ENCODE measurements at regions not wholly inside any gene's neighbourhood (a gene's known extent, or its start where the extent isn't known, plus 50 kb on each side); places are given as distances from the start of the nearest gene placed in this dataset.

GRCh38 chr3:104886220-104886995, 480.3 kb upstream of the ALCAM start:
- no peak overlapping the region for H2AFZ ChIP-seq (ENCODE audit: low read depth, low read length)

DNA sequence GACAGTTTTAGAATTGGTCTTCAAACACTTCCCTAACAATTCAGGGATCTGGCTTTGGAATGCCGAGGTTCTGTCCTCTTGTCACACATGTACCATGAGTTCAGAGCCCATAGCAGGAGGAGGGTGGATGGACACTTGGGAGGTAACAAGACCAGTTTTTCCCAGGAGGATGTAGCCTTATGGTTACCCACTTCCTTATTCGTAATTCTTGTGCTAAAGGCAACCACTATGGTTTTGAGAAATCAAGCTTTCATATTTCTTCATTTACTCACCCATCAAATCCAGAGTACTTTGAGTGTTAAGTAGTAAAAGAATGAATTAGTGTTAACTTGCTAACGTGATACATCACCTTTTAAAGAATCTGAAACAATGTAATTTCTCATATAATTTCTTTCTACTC, 479.6 kb upstream of the ALCAM start:
- Histone ChIP-seq H3K36me3 (ENCODE audit: insufficient read depth, low read length) (no peaks in the 10 kb centered on the region), H3K9ac (ENCODE audit: low read length) (no peak overlapping the region), H3K4me2 (ENCODE audit: low read length) (no peak overlapping the region), H3K27me3 (ENCODE audit: insufficient read depth, low read depth, low read length) (no peaks in the 10 kb centered on the region), H2AFZ (ENCODE audit: low read depth, low read length) (no peak overlapping the region), H3K9me3 (ENCODE audit: low read length) (no peaks in the 10 kb centered on the region), H3K9me2 (ENCODE audit: insufficient read depth, low read length) (no peaks in the 10 kb centered on the region), H4K20me1 (ENCODE audit: insufficient read depth) (no peaks in the 10 kb centered on the region), H3K27ac (ENCODE audit: low read length) (no peak overlapping the region), H3F3A (ENCODE audit: insufficient read depth, low read length, poor library complexity, severe bottlenecking) (no peaks in the 10 kb centered on the region), H3K79me2 (replicated peaks; ENCODE audit: insufficient read depth, low read length) (no peaks in the 10 kb centered on the region), H3K4me3 (ENCODE audit: low read length) (no peak overlapping the region)
- TF ChIP-seq, protein P1, sequence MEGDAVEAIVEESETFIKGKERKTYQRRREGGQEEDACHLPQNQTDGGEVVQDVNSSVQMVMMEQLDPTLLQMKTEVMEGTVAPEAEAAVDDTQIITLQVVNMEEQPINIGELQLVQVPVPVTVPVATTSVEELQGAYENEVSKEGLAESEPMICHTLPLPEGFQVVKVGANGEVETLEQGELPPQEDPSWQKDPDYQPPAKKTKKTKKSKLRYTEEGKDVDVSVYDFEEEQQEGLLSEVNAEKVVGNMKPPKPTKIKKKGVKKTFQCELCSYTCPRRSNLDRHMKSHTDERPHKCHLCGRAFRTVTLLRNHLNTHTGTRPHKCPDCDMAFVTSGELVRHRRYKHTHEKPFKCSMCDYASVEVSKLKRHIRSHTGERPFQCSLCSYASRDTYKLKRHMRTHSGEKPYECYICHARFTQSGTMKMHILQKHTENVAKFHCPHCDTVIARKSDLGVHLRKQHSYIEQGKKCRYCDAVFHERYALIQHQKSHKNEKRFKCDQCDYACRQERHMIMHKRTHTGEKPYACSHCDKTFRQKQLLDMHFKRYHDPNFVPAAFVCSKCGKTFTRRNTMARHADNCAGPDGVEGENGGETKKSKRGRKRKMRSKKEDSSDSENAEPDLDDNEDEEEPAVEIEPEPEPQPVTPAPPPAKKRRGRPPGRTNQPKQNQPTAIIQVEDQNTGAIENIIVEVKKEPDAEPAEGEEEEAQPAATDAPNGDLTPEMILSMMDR (IDR thresholded peaks at IDR 0.05; ENCODE audit: poor library complexity, severe bottlenecking): no peak
- TF ChIP-seq MXI1 (conservative IDR thresholded peaks at IDR 0.05; ENCODE audit: poor library complexity, severe bottlenecking) (no peak), SMC3 (conservative IDR thresholded peaks at IDR 0.05; ENCODE audit: poor library complexity) (no peak), TAF1 (IDR thresholded peaks at IDR 0.05; ENCODE audit: low read depth) (no peak), EP300 (conservative IDR thresholded peaks at IDR 0.05; ENCODE audit: poor library complexity, severe bottlenecking) (no peak), EZH2 (IDR thresholded peaks at IDR 0.05; ENCODE audit: borderline replicate concordance, insufficient read depth, low read length, poor library complexity, severe bottlenecking) (no peak), RAD21 (conservative IDR thresholded peaks at IDR 0.05) (no peak)
- TF ChIP-seq, protein P2, sequence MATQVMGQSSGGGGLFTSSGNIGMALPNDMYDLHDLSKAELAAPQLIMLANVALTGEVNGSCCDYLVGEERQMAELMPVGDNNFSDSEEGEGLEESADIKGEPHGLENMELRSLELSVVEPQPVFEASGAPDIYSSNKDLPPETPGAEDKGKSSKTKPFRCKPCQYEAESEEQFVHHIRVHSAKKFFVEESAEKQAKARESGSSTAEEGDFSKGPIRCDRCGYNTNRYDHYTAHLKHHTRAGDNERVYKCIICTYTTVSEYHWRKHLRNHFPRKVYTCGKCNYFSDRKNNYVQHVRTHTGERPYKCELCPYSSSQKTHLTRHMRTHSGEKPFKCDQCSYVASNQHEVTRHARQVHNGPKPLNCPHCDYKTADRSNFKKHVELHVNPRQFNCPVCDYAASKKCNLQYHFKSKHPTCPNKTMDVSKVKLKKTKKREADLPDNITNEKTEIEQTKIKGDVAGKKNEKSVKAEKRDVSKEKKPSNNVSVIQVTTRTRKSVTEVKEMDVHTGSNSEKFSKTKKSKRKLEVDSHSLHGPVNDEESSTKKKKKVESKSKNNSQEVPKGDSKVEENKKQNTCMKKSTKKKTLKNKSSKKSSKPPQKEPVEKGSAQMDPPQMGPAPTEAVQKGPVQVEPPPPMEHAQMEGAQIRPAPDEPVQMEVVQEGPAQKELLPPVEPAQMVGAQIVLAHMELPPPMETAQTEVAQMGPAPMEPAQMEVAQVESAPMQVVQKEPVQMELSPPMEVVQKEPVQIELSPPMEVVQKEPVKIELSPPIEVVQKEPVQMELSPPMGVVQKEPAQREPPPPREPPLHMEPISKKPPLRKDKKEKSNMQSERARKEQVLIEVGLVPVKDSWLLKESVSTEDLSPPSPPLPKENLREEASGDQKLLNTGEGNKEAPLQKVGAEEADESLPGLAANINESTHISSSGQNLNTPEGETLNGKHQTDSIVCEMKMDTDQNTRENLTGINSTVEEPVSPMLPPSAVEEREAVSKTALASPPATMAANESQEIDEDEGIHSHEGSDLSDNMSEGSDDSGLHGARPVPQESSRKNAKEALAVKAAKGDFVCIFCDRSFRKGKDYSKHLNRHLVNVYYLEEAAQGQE (IDR thresholded peaks at IDR 0.05; ENCODE audit: borderline replicate concordance): no peak

More at GRCh38 chr3:104886220-104886995, 480.3 kb upstream of the ALCAM start:
- Histone ChIP-seq H3K27me3 (ENCODE audit: insufficient read depth, low read depth, low read length) (no peaks in the 10 kb centered on the region), H3K27ac (ENCODE audit: low read length) (no peak overlapping the region), H3K36me3 (ENCODE audit: insufficient read depth, low read length) (no peaks in the 10 kb centered on the region), H3K9me3 (ENCODE audit: low read length) (no peaks in the 10 kb centered on the region), H3K9me2 (ENCODE audit: insufficient read depth, low read length) (no peaks in the 10 kb centered on the region), H3K4me3 (ENCODE audit: low read length) (no peak overlapping the region), H3F3A (ENCODE audit: insufficient read depth, low read length, poor library complexity, severe bottlenecking) (no peaks in the 10 kb centered on the region), H3K9ac (ENCODE audit: low read length) (no peak overlapping the region), H3K4me2 (ENCODE audit: low read length) (no peak overlapping the region), H4K20me1 (ENCODE audit: insufficient read depth) (no peaks in the 10 kb centered on the region), H3K79me2 (replicated peaks; ENCODE audit: insufficient read depth, low read length) (no peaks in the 10 kb centered on the region)
- TF ChIP-seq RAD21 (conservative IDR thresholded peaks at IDR 0.05) (no peak), POLR2AphosphoS5 (IDR thresholded peaks at IDR 0.05) (no peak), MXI1 (conservative IDR thresholded peaks at IDR 0.05; ENCODE audit: poor library complexity, severe bottlenecking) (no peak), TAF1 (IDR thresholded peaks at IDR 0.05; ENCODE audit: low read depth) (no peak), EZH2 (IDR thresholded peaks at IDR 0.05; ENCODE audit: borderline replicate concordance, insufficient read depth, low read length, poor library complexity, severe bottlenecking) (no peak), SMC3 (conservative IDR thresholded peaks at IDR 0.05; ENCODE audit: poor library complexity) (no peak), EP300 (conservative IDR thresholded peaks at IDR 0.05; ENCODE audit: poor library complexity, severe bottlenecking) (no peak)
- TF ChIP-seq, protein P1 (IDR thresholded peaks at IDR 0.05; ENCODE audit: poor library complexity, severe bottlenecking): no peak
- TF ChIP-seq, protein P2 (IDR thresholded peaks at IDR 0.05; ENCODE audit: borderline replicate concordance): no peak
